ENCODE measurements at regions not wholly inside any gene's neighbourhood (a gene's known extent, or its start where the extent isn't known, plus 50 kb on each side); places are given as distances from the start of the nearest gene placed in this dataset.

DNA sequence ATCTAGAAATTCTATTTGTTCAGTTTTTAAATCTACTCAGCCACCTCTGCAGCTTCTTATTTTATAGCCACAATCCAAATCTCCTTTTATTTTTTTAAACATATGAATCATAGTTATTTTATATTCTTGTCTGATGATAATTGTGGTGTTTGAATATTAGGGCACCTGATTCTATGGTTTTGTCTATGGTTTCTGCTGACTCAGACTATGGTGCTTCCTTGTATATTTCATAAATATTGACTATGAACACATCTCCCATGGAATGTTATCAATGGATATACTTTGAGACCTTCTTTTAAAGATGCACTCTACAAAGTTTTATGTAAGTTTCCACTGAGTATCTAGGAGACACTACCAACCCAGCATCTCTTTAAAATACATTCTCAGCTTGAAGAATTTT lies 1027.0 kb upstream of the AUTS2 start:
- no peak for ATAC-seq
- H3K9me3 ChIP-seq = no peaks in the 10 kb centered on the region
- TF ChIP-seq POLR2A (IDR thresholded peaks at IDR 0.05) = no peak
- TF ChIP-seq EP300 (IDR thresholded peaks at IDR 0.05) = no peak
- no peak for TF ChIP-seq POLR2AphosphoS5 (IDR thresholded peaks at IDR 0.05)
- TF ChIP-seq, protein P1, sequence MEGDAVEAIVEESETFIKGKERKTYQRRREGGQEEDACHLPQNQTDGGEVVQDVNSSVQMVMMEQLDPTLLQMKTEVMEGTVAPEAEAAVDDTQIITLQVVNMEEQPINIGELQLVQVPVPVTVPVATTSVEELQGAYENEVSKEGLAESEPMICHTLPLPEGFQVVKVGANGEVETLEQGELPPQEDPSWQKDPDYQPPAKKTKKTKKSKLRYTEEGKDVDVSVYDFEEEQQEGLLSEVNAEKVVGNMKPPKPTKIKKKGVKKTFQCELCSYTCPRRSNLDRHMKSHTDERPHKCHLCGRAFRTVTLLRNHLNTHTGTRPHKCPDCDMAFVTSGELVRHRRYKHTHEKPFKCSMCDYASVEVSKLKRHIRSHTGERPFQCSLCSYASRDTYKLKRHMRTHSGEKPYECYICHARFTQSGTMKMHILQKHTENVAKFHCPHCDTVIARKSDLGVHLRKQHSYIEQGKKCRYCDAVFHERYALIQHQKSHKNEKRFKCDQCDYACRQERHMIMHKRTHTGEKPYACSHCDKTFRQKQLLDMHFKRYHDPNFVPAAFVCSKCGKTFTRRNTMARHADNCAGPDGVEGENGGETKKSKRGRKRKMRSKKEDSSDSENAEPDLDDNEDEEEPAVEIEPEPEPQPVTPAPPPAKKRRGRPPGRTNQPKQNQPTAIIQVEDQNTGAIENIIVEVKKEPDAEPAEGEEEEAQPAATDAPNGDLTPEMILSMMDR (IDR thresholded peaks at IDR 0.05) = no peak
- H3K27ac ChIP-seq = no peak overlapping the region
- H3K4me3 ChIP-seq = no peak overlapping the region
- no peaks in the 10 kb centered on the region for H3K27me3 ChIP-seq
- no peaks in the 10 kb centered on the region for H3K4me1 ChIP-seq
- H3K36me3 ChIP-seq = no peaks in the 10 kb centered on the region

DNA sequence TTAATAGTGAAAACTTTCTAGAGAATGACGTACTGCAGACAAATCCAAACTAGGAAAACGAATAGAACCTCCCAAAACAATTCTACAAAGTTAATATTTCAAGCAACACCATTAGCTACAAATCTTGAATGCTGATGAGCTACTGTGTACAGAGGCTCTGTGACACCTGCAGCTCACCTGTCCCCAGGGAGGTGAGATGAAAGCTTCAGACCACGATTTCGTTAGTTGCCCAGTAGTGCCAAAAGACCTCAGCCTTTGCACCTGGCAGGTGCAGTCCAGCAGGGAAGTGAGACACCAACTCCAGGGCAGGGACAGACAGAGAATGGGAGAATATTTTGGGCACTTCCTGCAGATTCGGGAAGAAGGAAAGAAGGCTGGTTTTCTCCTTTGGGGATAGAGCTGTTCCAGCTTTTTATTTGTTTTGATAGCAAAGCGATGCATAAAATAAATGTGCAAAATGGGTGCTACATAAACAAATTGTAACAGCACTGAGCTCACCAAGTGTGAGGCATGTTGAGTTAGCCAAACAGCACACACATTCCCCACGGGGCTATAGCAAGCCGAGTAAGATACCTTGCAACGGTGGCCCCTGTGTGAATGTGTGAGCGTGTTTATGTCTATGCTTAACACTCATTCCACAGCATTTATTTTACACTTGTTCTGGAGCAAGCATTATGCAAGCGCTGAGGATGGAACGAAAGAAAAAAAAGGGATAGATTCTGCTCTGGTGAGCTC lies 1024.8 kb upstream of the AUTS2 start:
- no peaks in the 10 kb centered on the region for H3K9me3 ChIP-seq

DNA sequence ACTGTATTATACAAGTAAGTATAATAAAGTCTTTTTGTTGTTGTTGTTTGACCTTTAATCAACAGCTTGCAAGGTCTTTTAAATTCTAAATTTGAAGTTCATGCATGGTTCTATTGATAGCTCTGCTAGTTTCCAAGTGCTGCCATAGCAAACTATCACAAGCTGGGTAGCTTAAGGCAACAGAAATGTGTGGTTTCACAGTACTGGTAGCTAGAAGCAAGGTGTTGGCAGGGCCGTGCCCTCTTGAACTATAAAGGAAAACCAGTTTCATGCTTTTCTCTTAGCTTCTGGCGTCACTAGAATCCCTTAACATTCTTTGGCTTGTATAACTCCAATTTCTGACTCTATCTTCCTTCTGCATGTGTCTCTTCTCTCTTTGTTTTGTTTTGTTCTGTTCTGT lies 1021.9 kb upstream of the AUTS2 start:
- Histone ChIP-seq H3K9me3 (peaks cover 0 to 18% (median 0%) of the 10 kb centered on the region in 3 donors), H3K36me3 (no peaks in the 10 kb centered on the region), H3K27ac (no peak overlapping the region), H3K27me3 (no peaks in the 10 kb centered on the region), H3K4me3 (no peak overlapping the region), H3K4me1 (no peaks in the 10 kb centered on the region)
- TF ChIP-seq, protein P1 (IDR thresholded peaks at IDR 0.05) = no peak
- TF ChIP-seq POLR2AphosphoS5 (IDR thresholded peaks at IDR 0.05) (no peak), EP300 (IDR thresholded peaks at IDR 0.05) (no peak), POLR2A (IDR thresholded peaks at IDR 0.05) (no peak)
- 73 to 88% methylated on average over 2 of the region's 2 CpGs for WGBS, 2 donors (ENCODE audit: low coverage in 1 of 2)
- ATAC-seq = no peak

More for the DNA sequence above, 1024.8 kb upstream of the AUTS2 start:
- no peak overlapping the region for H3K4me3 ChIP-seq
- ATAC-seq = no peak
- H3K27me3 ChIP-seq = no peaks in the 10 kb centered on the region
- WGBS, 2 donors (ENCODE audit: low coverage in 1 of 2) = 64 to 65% methylated on average over 9 to 12 of the region's 12 CpGs
- no peaks in the 10 kb centered on the region for H3K4me1 ChIP-seq
- TF ChIP-seq POLR2AphosphoS5 (IDR thresholded peaks at IDR 0.05) (no peak), POLR2A (IDR thresholded peaks at IDR 0.05) (no peak), EP300 (IDR thresholded peaks at IDR 0.05) (no peak)
- TF ChIP-seq, protein P1 (IDR thresholded peaks at IDR 0.05) = no peak
- H3K27ac ChIP-seq = no peak overlapping the region
- no peaks in the 10 kb centered on the region for H3K36me3 ChIP-seq

DNA sequence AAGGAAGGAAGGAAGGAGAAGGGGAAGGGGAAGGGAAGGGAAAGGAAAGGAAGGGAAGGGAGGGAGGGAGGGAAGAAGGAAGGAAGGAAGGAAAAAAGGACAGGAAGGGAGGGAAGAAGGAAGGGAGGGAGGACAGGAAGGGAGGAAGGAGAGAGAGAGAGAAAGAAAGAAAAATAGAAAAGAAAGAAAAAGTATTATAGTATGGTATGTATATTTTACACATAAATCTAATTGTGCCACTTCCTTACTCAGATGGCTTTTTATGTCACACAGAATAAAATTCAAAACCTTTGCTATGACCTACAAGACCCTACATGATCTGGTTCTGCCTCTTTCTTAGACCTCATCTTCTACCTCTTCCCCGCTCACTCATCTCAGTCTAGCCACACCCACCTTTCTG lies 1016.9 kb upstream of the AUTS2 start:
- no peak for ATAC-seq
- TF ChIP-seq EP300 (IDR thresholded peaks at IDR 0.05) (no peak), POLR2AphosphoS5 (IDR thresholded peaks at IDR 0.05) (no peak), POLR2A (IDR thresholded peaks at IDR 0.05) (no peak)
- TF ChIP-seq, protein P1 (IDR thresholded peaks at IDR 0.05) = no peak
- peaks cover 0 to 26% (median 0%) of the 10 kb centered on the region in 3 donors for H3K9me3 ChIP-seq
- H3K27me3 ChIP-seq = no peaks in the 10 kb centered on the region
- no peak overlapping the region for H3K4me3 ChIP-seq
- no peak overlapping the region for H3K27ac ChIP-seq
- WGBS, 2 donors (ENCODE audit: low coverage in 1 of 2) = 100% methylated on average over 1 of the region's 1 CpG
- H3K36me3 ChIP-seq = no peaks in the 10 kb centered on the region
- H3K4me1 ChIP-seq = no peaks in the 10 kb centered on the region

DNA sequence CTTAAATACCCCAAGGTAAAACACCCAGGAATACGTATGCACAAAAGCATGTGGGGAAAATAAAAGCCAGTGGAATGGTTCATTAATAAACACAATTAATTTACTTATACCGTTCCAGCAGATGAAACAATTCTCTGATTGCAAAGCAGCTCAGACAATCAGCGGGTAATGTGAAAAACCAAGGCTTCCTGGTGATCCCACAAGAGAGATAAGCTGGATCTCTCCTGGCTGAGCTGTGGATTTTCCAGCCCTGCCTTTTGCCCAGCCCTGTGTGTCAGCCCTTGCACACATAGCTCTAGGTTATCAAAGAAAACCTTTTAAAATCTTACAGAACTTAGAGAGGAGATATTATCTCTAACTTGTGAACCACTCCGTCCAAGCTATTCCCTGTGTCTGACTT lies 1010.7 kb upstream of the AUTS2 start:
- TF ChIP-seq, protein P1 (IDR thresholded peaks at IDR 0.05) = no peak
- TF ChIP-seq POLR2A (IDR thresholded peaks at IDR 0.05) = no peak
- no peak for TF ChIP-seq EP300 (IDR thresholded peaks at IDR 0.05)
- TF ChIP-seq POLR2AphosphoS5 (IDR thresholded peaks at IDR 0.05) = no peak
- H3K4me1 ChIP-seq = no peaks in the 10 kb centered on the region
- H3K27me3 ChIP-seq = no peaks in the 10 kb centered on the region
- H3K36me3 ChIP-seq = no peaks in the 10 kb centered on the region
- H3K9me3 ChIP-seq = peaks cover 0 to 8% (median 0%) of the 10 kb centered on the region in 3 donors
- WGBS, 2 donors (ENCODE audit: low coverage in 1 of 2) = 65 to 73% methylated on average over 4 of the region's 4 CpGs
- ATAC-seq = no peak
- H3K27ac ChIP-seq = no peak overlapping the region
- no peak overlapping the region for H3K4me3 ChIP-seq

All from gastroesophageal sphincter (tissue), 4 donors.